AG09309 (cell line): ENCODE measurements at regions not wholly inside any gene's neighbourhood (a gene's known extent, or its start where the extent isn't known, plus 50 kb on each side); places are given as distances from the start of the nearest gene placed in this dataset.

Experiments
- DNase-seq: peaks from one replicate; pipeline ENCODE4 v3.0.0-alpha.2; 2010; ENCODE audit warnings: low read depth
- H3K4me3 ChIP-seq: 2 replicates; pipeline ENCODE4 v1.5.1; 2011; ENCODE audit warnings: mild to moderate bottlenecking, low read depth, low read length, moderate library complexity; ENCODE audit not compliant: control insufficient read depth
- TF ChIP-seq, protein P1 (sequence below): IDR thresholded peaks from 2 replicates; pipeline ENCODE4 v1.5.1; 2011; ENCODE audit warnings: mild to moderate bottlenecking, low read depth, low read length, inconsistent platforms; ENCODE audit not compliant: insufficient read depth, control insufficient read depth; ENCODE audit errors: missing control alignments

- H3K4me3 ChIP-seq = no peak overlapping the region
- TF ChIP-seq, protein P1, sequence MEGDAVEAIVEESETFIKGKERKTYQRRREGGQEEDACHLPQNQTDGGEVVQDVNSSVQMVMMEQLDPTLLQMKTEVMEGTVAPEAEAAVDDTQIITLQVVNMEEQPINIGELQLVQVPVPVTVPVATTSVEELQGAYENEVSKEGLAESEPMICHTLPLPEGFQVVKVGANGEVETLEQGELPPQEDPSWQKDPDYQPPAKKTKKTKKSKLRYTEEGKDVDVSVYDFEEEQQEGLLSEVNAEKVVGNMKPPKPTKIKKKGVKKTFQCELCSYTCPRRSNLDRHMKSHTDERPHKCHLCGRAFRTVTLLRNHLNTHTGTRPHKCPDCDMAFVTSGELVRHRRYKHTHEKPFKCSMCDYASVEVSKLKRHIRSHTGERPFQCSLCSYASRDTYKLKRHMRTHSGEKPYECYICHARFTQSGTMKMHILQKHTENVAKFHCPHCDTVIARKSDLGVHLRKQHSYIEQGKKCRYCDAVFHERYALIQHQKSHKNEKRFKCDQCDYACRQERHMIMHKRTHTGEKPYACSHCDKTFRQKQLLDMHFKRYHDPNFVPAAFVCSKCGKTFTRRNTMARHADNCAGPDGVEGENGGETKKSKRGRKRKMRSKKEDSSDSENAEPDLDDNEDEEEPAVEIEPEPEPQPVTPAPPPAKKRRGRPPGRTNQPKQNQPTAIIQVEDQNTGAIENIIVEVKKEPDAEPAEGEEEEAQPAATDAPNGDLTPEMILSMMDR = no peak
- DNase-seq = no peak
These were observed 204.3 kb downstream of the PIK3R1 start for GRCh38 chr5:68419637-68420452.

GRCh38 chr5:68420476-68421344, 205.2 kb downstream of the PIK3R1 start:
- DNase-seq = no peak
- no peak overlapping the region for H3K4me3 ChIP-seq
- TF ChIP-seq, protein P1 = no peak

DNA sequence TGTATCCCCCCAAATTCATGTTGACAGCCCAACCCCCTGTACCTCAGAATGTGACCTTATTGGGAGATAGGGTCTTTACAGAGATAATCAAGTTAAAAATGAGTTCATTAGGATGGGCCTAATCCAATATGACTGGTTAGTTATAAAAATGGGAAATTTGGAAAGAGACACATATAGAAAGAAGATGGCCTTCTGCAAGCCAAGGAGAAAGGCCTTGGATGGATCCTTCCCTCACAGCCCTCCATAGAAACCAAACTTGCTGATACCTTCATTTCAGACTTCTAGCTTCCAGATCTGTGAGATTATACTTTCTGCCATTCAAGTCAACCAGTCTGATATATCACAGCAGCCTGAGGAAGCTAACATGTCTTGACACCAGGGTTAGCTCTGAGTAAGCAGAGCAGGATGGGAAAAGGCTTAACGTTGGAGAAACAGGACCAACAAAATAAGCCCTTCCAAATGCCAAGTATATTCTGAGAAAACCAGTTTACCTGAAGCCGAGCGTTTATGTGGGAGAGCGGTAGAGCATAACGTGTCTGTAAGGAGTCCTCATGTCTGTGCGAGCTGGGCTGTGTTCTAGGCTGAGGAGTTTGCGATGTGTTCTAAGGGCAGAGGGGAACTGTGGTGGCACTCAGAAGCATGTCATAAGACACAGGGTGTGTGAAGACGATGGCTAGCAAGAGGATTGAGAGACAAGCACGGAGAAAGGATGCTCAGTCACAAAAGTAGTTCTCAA, 206.1 kb downstream of the PIK3R1 start:
- no peak overlapping the region for H3K4me3 ChIP-seq
- no peak for DNase-seq
- TF ChIP-seq, protein P1 = no peak

DNA sequence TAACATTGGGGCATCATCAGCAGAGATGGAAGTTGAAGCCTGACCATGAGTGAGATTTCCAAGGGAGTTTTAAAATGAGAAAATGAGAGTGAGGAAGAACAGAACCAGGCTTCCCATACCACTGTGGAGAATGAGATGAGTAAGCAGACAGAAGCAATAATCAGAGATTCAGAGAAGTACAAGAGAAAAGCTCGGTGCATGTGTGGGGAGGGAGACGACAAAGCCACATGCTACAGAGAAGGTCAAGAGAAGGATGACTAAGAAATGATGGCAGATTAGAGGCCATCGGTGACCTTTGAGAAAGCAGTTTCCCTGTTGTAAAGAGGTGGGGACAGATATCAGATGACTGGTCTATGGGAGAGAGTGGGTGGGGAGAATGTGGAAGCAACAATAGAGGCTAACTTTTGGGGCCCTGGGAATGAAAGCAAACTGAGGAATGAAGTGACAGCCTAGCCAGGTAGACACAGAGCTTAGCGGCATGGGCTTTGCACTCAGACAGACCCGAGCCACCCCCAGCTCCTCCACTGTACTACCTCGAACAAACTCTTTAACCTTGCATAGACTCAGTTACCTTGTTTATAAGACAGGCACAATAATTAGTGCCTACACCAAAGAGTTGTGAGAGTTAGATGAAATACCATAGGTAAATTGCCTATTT, 207.7 kb downstream of the PIK3R1 start:
- TF ChIP-seq, protein P1 = no peak
- DNase-seq = no peak
- no peak overlapping the region for H3K4me3 ChIP-seq

- DNase-seq = no peak
- no peak overlapping the region for H3K4me3 ChIP-seq
- TF ChIP-seq, protein P1 = no peak
These were observed 209.4 kb downstream of the PIK3R1 start for GRCh38 chr5:68424799-68425537.
